MM.1S (cell line): ENCODE measurements at regions not wholly inside any gene's neighbourhood (a gene's known extent, or its start where the extent isn't known, plus 50 kb on each side); places are given as distances from the start of the nearest gene placed in this dataset.

ENCODE experiments used
- EZH2 ChIP-seq: fragments of 300-600 bp; sonication (generic); optimal IDR thresholded peaks from 2 replicates; pipeline ENCODE3; 2017; ENCODE audit warnings: low read depth, mild to moderate bottlenecking, antibody characterized with exemption, low read length, mixed read lengths
- EZH2phosphoT487 ChIP-seq: fragments of 300-600 bp; sonication (generic); IDR thresholded peaks from 2 replicates; pipeline ENCODE4 v1.6.1; 2018; ENCODE audit warnings: antibody characterized with exemption, low read length
- TF ChIP-seq, protein P1 (sequence below): fragments of 300-600 bp; sonication (generic); IDR thresholded peaks from 2 replicates; pipeline ENCODE4 v1.5.1; 2016; ENCODE audit warnings: antibody characterized with exemption, low read length, mixed read lengths

GRCh38 chr6:159501558-159501957 is 191.5 kb downstream of the SOD2 start:
- TF ChIP-seq, protein P1, sequence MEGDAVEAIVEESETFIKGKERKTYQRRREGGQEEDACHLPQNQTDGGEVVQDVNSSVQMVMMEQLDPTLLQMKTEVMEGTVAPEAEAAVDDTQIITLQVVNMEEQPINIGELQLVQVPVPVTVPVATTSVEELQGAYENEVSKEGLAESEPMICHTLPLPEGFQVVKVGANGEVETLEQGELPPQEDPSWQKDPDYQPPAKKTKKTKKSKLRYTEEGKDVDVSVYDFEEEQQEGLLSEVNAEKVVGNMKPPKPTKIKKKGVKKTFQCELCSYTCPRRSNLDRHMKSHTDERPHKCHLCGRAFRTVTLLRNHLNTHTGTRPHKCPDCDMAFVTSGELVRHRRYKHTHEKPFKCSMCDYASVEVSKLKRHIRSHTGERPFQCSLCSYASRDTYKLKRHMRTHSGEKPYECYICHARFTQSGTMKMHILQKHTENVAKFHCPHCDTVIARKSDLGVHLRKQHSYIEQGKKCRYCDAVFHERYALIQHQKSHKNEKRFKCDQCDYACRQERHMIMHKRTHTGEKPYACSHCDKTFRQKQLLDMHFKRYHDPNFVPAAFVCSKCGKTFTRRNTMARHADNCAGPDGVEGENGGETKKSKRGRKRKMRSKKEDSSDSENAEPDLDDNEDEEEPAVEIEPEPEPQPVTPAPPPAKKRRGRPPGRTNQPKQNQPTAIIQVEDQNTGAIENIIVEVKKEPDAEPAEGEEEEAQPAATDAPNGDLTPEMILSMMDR = no peak
- TF ChIP-seq EZH2 (no peak), EZH2phosphoT487 (no peak)
